OCI-LY7 (cell line): ENCODE measurements at regions not wholly inside any gene's neighbourhood (a gene's known extent, or its start where the extent isn't known, plus 50 kb on each side); places are given as distances from the start of the nearest gene placed in this dataset.

Experiments used
- BruUV-seq: library from RNA; stranded (reverse); fragments of 400-500 nt; replicated peaks from 2 replicates; lab custom pipeline; 2021; lab: Mats Ljungman, UMichigan
- CTCF ChIA-PET: fragments of 300-600 bp; sonication (Branson Sonifier 250); formaldehyde crosslinking; loops from one replicate; lab custom pipeline; 2022; ENCODE audit warnings: antibody characterized with exemption; ENCODE audit not compliant: unreplicated experiment; lab: Charles Lee
- POLR2A ChIA-PET: fragments of 300-600 bp; sonication (Branson Sonifier 250); formaldehyde crosslinking; loops from one replicate; lab custom pipeline; 2022; ENCODE audit warnings: antibody characterized with exemption; lab: Charles Lee
- DNase-seq: peaks from one replicate; pipeline ENCODE4 v3.0.0-alpha.2; 2015; ENCODE audit warnings: low spot score
- H2AFZ ChIP-seq: fragments of 200-600 bp; sonication (generic), shearing (Covaris generic); 2 replicates; pipeline ENCODE4 v1.6.1; 2014; ENCODE audit warnings: mild to moderate bottlenecking, antibody characterized with exemption, low read length, moderate library complexity
- H3K27ac ChIP-seq: fragments of 200-600 bp; sonication (generic); 2 replicates; pipeline ENCODE4 v1.5.1; 2014; ENCODE audit warnings: mixed run types, low read depth, mild to moderate bottlenecking, moderate library complexity, low read length, inconsistent platforms; ENCODE audit not compliant: poor library complexity, severe bottlenecking
- H3K36me3 ChIP-seq: fragments of 200-600 bp; sonication (generic); 2 replicates; pipeline ENCODE4 v1.6.1; 2014; ENCODE audit warnings: mild to moderate bottlenecking, antibody characterized with exemption, low read length, moderate library complexity, mixed read lengths; ENCODE audit not compliant: insufficient read depth
- H3K4me1 ChIP-seq: fragments of 200-600 bp; sonication (generic); 2 replicates; pipeline ENCODE4 v1.5.1; 2014; ENCODE audit warnings: mild to moderate bottlenecking, low read length; ENCODE audit not compliant: insufficient read depth, poor library complexity, severe bottlenecking
- H3K4me2 ChIP-seq: fragments of 200-600 bp; sonication (generic); 2 replicates; pipeline ENCODE4 v1.6.1; 2014; ENCODE audit warnings: mild to moderate bottlenecking, low read length
- H3K4me3 ChIP-seq: fragments of 200-600 bp; sonication (generic); 2 replicates; pipeline ENCODE4 v1.5.1; 2014; ENCODE audit warnings: mild to moderate bottlenecking, low read depth, low read length; ENCODE audit not compliant: poor library complexity, severe bottlenecking
- H3K79me2 ChIP-seq: fragments of 200-600 bp; sonication (generic); 2 replicates; pipeline ENCODE4 v1.6.1; 2016; ENCODE audit warnings: low read depth, mild to moderate bottlenecking, low read length, moderate library complexity, mixed read lengths; ENCODE audit not compliant: insufficient read depth
- H3K9me2 ChIP-seq: fragments of 200-600 bp; sonication (generic); 2 replicates; pipeline ENCODE4 v1.6.1; 2016; ENCODE audit warnings: mild to moderate bottlenecking, low read length, mixed read lengths; ENCODE audit not compliant: insufficient read depth
- H3K9me3 ChIP-seq: fragments of 200-600 bp; sonication (generic); 2 replicates; pipeline ENCODE4 v1.6.1; 2014; ENCODE audit warnings: mild to moderate bottlenecking, mixed run types, low read length, mixed read lengths
- H4K20me1 ChIP-seq: fragments of 200-600 bp; sonication (generic); 2 replicates; pipeline ENCODE4 v1.6.1; 2014; ENCODE audit warnings: mild to moderate bottlenecking, antibody characterized with exemption, low read length, moderate library complexity, mixed read lengths; ENCODE audit not compliant: insufficient read depth
- EZH2phosphoT487 ChIP-seq: fragments of 200-600 bp; sonication (generic); IDR thresholded peaks from 2 replicates; pipeline ENCODE4 v1.6.1; 2018; ENCODE audit warnings: low read depth, borderline replicate concordance, mild to moderate bottlenecking, mixed run types, antibody characterized with exemption, low read length, moderate library complexity, mixed read lengths
- intact Hi-C: fragments of 100-400 bp; cut with micrococcal nuclease; formaldehyde crosslinking; loops from one replicate; pipeline ENCODE4 v1.10.0; 2022; ENCODE audit not compliant: unreplicated experiment
- TF ChIP-seq, protein P1 (sequence below): fragments of 200-600 bp; sonication (generic); conservative IDR thresholded peaks from 2 replicates; pipeline ENCODE4 v1.5.1; 2014; ENCODE audit warnings: mild to moderate bottlenecking, antibody characterized with exemption, low read length, moderate library complexity, mixed read lengths

DNA sequence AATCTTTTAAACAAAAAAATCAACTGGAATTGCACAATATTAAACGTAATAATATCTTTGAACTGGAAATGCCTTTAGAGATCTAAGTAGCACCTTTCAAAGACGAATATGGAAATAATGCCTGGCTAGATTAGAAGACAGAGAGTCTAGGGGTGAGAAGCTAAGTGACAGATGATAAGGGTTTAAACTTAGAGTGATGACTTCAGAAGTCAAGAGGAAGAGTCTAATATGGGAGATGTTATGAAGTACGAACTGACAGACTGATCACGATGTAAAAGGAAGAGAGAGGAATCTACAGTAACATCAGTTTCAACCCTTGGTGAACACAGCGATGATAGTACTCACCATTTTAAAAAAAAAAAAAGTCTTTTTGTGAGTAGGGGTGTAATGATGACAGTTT lies 57.9 kb downstream of the HINT1 start:
- no peak overlapping the region for H3K4me2 ChIP-seq
- H3K4me3 ChIP-seq = no peak overlapping the region
- H3K9me2 ChIP-seq = no peaks in the 10 kb centered on the region
- no peaks in the 10 kb centered on the region for H4K20me1 ChIP-seq
- CTCF ChIA-PET = no interaction called here
- H3K27ac ChIP-seq = no peak overlapping the region
- H3K36me3 ChIP-seq = no peaks in the 10 kb centered on the region
- intact Hi-C loops = loop anchor here (5.0 kb wide), 1 partner anchor 235 kb away; no protein-coding TSS in a partner anchor
- TF ChIP-seq EZH2phosphoT487 = no peak
- TF ChIP-seq, protein P1, sequence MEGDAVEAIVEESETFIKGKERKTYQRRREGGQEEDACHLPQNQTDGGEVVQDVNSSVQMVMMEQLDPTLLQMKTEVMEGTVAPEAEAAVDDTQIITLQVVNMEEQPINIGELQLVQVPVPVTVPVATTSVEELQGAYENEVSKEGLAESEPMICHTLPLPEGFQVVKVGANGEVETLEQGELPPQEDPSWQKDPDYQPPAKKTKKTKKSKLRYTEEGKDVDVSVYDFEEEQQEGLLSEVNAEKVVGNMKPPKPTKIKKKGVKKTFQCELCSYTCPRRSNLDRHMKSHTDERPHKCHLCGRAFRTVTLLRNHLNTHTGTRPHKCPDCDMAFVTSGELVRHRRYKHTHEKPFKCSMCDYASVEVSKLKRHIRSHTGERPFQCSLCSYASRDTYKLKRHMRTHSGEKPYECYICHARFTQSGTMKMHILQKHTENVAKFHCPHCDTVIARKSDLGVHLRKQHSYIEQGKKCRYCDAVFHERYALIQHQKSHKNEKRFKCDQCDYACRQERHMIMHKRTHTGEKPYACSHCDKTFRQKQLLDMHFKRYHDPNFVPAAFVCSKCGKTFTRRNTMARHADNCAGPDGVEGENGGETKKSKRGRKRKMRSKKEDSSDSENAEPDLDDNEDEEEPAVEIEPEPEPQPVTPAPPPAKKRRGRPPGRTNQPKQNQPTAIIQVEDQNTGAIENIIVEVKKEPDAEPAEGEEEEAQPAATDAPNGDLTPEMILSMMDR = no peak
- no peaks in the 10 kb centered on the region for H3K4me1 ChIP-seq
- no peak for DNase-seq
- H3K79me2 ChIP-seq = no peaks in the 10 kb centered on the region
- BruUV-seq = no TSS peak
- no peaks in the 10 kb centered on the region for H3K9me3 ChIP-seq
- POLR2A ChIA-PET = interaction anchor here (0.6 to 0.8 kb wide), 3 partner anchors 583 to 1052 kb away, joined by 3 read pairs; no protein-coding TSS in a partner anchor
- no peak overlapping the region for H2AFZ ChIP-seq

GRCh38 chr5:131104169-131104808 lies 60.8 kb downstream of the HINT1 start:
- Histone ChIP-seq H4K20me1 (no peaks in the 10 kb centered on the region), H3K9me2 (no peaks in the 10 kb centered on the region), H3K36me3 (no peaks in the 10 kb centered on the region), H3K27ac (no peak overlapping the region), H3K9me3 (no peaks in the 10 kb centered on the region), H3K79me2 (no peaks in the 10 kb centered on the region), H3K4me3 (no peak overlapping the region), H2AFZ (no peak overlapping the region), H3K4me1 (no peaks in the 10 kb centered on the region), H3K4me2 (no peak overlapping the region)
- no TSS peak for BruUV-seq
- intact Hi-C loops = no loop called here
- DNase-seq = no peak
- CTCF ChIA-PET = no interaction called here
- POLR2A ChIA-PET = interaction anchor here (0.6 kb wide), 1 partner anchor 376 kb away, joined by 3 read pairs; no protein-coding TSS in a partner anchor
- TF ChIP-seq EZH2phosphoT487 = no peak
- TF ChIP-seq, protein P1 = no peak
